GM19035 (cell line): ENCODE measurements at regions not wholly inside any gene's neighbourhood (a gene's known extent, or its start where the extent isn't known, plus 50 kb on each side); places are given as distances from the start of the nearest gene placed in this dataset.

ENCODE experiments used
- ATAC-seq: cut with Tn5 transposase; IDR thresholded peaks from one replicate; pipeline ENCODE4 v1.9.1; 2021; ENCODE audit not compliant: unreplicated experiment

DNA sequence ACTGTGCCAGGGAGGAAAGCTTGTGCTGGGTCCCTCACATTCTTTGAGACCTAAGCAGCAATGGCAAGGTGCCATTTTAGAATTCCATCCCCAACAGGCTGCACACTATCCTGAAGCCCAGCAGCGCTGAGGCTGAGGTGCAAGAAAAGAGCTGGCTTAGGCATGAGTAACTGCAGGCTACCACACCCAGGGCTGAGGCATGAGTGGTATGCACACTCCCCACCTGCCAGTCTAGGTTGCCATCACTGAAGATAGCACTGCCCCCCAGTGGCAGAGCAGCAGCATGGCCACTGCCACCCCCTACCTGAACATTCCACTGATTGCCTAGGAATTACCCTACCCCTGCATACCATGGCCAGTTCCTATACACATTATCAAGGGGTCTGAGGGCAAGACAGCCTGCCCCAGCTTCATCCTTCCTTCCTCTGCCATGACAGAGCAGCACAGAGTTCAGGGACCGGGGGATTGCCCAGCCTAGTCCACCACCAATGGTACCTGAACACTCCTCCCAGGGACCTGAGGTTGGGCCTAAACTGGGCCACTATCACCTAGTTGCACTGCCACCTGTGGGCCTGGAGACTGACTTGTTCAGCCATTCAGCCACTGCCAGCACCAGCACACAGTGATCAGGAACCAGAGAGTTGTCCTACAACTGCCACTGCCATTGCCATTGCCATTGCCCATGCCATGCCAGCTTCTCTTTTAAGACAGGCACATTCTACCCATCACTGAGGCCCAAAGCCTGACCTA is 129.8 kb downstream of the SATB1 start:
- ATAC-seq, result peak; percentile 96

- ATAC-seq, result no peak
Observed at GRCh38 chr3:18290157-18290556, 135.0 kb downstream of the SATB1 start.

GRCh38 chr3:18288243-18288642 is 136.9 kb downstream of the SATB1 start:
- ATAC-seq, result no peak

- ATAC-seq, result no peak
Observed at GRCh38 chr3:18284716-18285115, 140.4 kb downstream of the SATB1 start.

GRCh38 chr3:18283680-18284079 is 141.5 kb downstream of the SATB1 start:
- ATAC-seq, result no peak

GRCh38 chr3:18282507-18282906 is 142.6 kb downstream of the SATB1 start:
- no peak for ATAC-seq

DNA sequence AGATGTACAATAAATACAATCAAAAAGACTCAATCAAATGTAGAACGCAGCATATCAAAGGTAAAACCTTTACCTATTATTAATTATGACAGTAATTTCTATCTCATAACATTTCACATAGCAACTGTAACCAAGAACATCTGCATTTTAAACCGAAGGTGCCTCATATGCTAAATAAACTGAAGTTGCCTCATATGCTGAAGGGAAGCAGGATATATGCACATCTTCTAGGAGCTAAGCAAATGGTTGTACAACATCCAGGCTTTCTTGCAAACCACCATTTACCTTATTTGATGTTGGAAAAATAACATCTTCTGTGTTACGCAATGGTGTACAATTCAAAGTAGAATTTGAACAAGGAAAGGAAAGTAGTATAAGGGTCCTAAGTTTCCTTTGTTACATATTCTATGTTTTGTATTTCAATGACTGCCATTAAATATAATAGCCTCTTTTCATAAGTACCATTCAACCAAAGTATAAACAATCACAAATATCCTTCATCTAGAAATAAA is 145.9 kb downstream of the SATB1 start:
- ATAC-seq, result no peak

DNA sequence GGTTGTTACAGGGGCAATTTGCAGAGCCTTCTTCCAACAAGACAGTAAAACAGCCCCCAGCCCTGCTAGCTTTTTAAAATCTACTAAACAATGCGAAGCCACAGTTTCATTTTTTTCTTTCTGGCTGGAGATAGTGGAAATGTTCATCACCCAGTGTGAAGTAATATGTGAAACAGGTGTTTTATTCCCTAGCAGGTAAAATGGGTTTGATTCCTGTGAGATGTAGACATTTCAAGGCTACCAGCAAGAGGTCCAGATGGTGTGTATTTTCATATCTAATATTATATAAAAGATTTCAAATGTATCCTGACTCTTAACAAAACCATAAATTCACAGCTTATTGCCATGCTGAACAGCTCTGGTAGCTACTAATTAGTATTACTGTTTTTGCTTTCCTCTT is 160.3 kb downstream of the SATB1 start:
- ATAC-seq, result no peak

- no peak for ATAC-seq
Observed at GRCh38 chr3:18264361-18264760, 160.8 kb downstream of the SATB1 start.

DNA sequence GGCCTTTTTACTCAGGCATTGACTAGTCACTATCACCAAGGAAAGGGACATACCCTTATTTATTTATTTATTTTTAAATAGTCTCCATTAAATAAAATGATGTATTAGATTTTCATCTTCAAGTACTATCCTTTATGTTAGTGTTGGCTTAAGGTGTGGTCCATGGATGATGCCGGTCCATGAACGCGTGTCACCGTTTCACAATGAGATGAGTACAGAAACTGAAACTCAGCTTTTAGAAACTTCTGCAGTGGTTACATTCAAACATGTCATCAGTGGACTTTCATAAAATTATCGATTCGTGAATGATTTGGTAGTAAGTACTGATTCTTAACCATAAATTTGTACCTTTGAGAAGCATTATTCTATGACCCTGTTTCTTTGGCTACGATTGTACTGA is 166.6 kb downstream of the SATB1 start:
- peak; percentile 59 for ATAC-seq

- no peak for ATAC-seq
Observed at GRCh38 chr3:18252578-18252977, 172.6 kb downstream of the SATB1 start.

DNA sequence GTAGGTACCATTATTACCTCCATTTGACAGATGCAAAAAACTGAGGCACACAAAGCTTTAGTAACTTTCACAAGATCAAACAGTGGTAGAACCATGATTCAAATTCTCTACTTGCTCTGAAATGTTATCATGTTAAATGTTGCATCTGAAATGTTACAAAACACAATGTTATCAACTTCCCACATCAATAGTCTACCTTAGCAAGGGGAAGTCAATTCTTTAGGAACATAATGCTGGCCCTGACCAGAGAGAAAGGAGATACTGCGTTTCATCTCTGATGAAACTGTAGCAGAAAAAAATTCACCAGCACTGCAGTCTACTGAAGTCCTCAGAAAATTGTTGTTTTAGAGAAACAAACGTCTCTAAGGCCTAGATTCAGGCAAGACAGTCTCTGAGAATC is 174.1 kb downstream of the SATB1 start:
- no peak for ATAC-seq

DNA sequence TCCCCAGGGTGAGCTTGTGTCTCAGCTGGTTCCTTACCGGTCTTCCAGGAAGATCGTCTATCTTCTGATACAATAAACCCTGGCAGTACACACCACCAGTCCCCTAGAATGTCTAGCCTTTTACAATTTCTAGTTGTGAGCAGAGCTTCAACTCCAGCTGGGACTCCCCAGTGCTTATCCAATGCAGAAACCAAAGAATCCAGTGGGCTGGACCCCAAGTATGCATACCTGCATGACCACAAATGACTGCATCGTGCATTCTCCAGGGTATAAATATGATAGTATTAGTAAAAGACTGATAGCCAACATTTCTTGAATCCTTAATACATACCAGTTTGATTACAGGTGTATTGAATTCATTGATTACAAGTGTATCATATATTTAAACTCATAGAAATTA is 176.0 kb downstream of the SATB1 start:
- ATAC-seq, result no peak

- ATAC-seq, result no peak
Observed at GRCh38 chr3:18247776-18248310, 177.3 kb downstream of the SATB1 start.

GRCh38 chr3:18247139-18247695 is 177.9 kb downstream of the SATB1 start:
- ATAC-seq, result no peak

DNA sequence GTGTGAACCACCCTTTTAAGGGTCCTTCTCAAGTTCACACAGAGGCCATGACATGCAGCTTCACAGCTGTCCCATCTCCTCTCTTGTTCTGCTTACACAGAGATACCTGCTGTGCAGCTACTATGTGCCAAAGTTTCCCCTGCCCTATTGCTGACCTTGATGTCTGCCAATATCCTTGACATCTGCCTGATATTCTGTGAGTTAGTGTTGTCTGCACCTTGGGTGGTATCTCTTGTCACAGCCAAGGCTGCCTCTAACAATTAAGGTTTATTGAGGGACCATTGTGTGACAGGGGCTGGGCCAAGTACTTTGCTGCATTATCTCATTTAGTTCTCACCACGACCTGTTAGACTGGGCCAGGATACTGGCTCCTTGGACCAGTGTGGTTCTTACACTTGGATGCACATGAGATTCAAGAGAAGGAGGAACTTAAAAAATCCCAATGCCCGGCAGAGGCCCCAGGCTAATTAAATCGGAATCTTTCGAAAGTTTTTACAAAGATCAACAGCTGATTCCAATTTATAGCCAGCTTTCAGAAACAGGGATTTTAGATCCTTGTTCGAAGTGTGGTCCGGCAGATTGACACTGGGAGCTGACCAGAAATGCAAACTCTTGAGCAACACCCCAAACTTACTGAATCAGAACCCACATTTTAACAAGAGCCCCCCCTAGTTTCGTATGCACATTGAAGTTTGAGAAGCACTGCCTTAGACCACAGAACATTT is 178.6 kb downstream of the SATB1 start:
- ATAC-seq, result no peak

- peak; percentile 48 for ATAC-seq
Observed at GRCh38 chr3:18245721-18246120, 179.4 kb downstream of the SATB1 start.

DNA sequence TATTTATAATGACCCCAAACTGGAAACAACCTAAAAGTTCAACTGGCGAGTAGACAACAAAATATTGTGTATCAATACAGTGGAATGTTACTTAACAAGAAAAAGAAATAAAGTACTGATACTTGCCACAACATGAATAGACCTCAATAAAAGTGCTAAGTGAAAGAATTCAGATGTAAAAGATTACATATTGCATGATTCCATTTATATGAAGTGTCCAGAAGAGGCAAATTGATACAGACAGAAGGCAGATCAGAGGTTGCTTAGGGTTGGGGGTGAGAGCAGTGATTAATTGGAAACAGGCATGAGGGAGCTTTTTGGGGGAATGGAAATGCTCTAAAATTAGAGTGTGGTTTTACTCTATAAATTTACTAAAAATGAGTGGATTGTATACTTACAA is 183.3 kb downstream of the SATB1 start:
- ATAC-seq, result no peak

DNA sequence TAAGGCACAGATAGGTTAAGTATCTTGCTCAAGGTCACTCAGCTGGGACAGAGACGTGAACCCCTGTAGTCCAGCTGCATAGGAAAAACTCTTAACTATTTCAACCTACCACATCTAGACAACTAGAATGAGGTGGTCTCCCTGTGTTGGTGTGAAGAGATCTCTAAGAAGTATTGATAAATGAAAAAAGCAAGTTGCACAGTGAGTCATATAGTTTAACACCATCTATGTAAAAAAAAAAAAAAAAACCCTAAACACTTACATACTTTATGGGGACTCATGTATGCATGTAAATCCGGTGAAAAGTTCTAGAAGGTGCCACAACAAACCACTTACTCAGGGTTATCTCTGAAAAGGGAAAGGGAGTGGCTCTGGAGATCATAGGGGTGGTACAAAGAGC is 185.5 kb downstream of the SATB1 start:
- no peak for ATAC-seq

GRCh38 chr3:18238746-18239331 is 186.3 kb downstream of the SATB1 start:
- ATAC-seq, result no peak

GRCh38 chr3:18238332-18238731 is 186.8 kb downstream of the SATB1 start:
- ATAC-seq, result no peak
